ENCODE measurements at regions not wholly inside any gene's neighbourhood (a gene's known extent, or its start where the extent isn't known, plus 50 kb on each side); places are given as distances from the start of the nearest gene placed in this dataset.

- DNase-seq = no peak
These were observed 292.2 kb upstream of the NPVF start for GRCh38 chr7:25520516-25520915.

- DNase-seq = no peak
These were observed 292.9 kb upstream of the NPVF start for GRCh38 chr7:25521236-25521635.

GRCh38 chr7:25522727-25523126, 294.4 kb upstream of the NPVF start:
- no peak for DNase-seq

GRCh38 chr7:25527665-25528170, 299.4 kb upstream of the NPVF start:
- DNase-seq = no peak

GRCh38 chr7:25529320-25529719, 301.0 kb upstream of the NPVF start:
- no peak for DNase-seq

- DNase-seq = no peak
These were observed 308.6 kb upstream of the NPVF start for GRCh38 chr7:25536851-25537250.

GRCh38 chr7:25537662-25538375, 309.5 kb upstream of the NPVF start:
- no peak for DNase-seq

GRCh38 chr7:25541094-25541821, 313.0 kb upstream of the NPVF start:
- DNase-seq = no peak

- no peak for DNase-seq
These were observed 313.6 kb upstream of the NPVF start for GRCh38 chr7:25541877-25542276.

- no peak for DNase-seq
These were observed 314.9 kb upstream of the NPVF start for GRCh38 chr7:25543210-25543609.

GRCh38 chr7:25543798-25544197, 315.5 kb upstream of the NPVF start:
- DNase-seq = no peak

- no peak for DNase-seq
These were observed 316.0 kb upstream of the NPVF start for GRCh38 chr7:25544254-25544653.

GRCh38 chr7:25545124-25546008, 317.1 kb upstream of the NPVF start:
- DNase-seq = no peak

GRCh38 chr7:25546306-25546705, 318.0 kb upstream of the NPVF start:
- DNase-seq = no peak

- DNase-seq = no peak
These were observed 321.1 kb upstream of the NPVF start for GRCh38 chr7:25549271-25549921.

GRCh38 chr7:25550149-25550548, 321.9 kb upstream of the NPVF start:
- no peak for DNase-seq

GRCh38 chr7:25552998-25553397, 324.7 kb upstream of the NPVF start:
- DNase-seq = peak; percentile 76 to 91

- no peak for DNase-seq
These were observed 325.4 kb upstream of the NPVF start for GRCh38 chr7:25553580-25554291.

GRCh38 chr7:25557379-25557917, 329.2 kb upstream of the NPVF start:
- no peak for DNase-seq

- no peak for DNase-seq
These were observed 329.6 kb upstream of the NPVF start for GRCh38 chr7:25557930-25558329.

- DNase-seq = no peak
These were observed 330.3 kb upstream of the NPVF start for GRCh38 chr7:25558605-25559004.
